Peyer's patch (tissue), 4 donors: ENCODE measurements at regions not wholly inside any gene's neighbourhood (a gene's known extent, or its start where the extent isn't known, plus 50 kb on each side); places are given as distances from the start of the nearest gene placed in this dataset.

ENCODE experiments used
- POLR2A ChIP-seq, 2 donors: fragments of 450-650 bp; IDR thresholded peaks; one replicate each; pipeline ENCODE4 v1.5.1; 2017; ENCODE audit warnings: antibody characterized with exemption in 2 of 2, mild to moderate bottlenecking in 2 of 2, moderate library complexity in 2 of 2
- TF ChIP-seq, protein P1 (sequence below), 6 experiments: fragments of 450-650 bp in 4 of 6; fragments of 200-600 bp in 2 of 6; sonication (generic) in 1 of 6; IDR thresholded peaks; one replicate each; pipeline ENCODE4 v1.5.1; 2017 to 2019; ENCODE audit warnings: antibody characterized with exemption in 6 of 6, mild to moderate bottlenecking in 3 of 6, moderate library complexity in 1 of 6

DNA sequence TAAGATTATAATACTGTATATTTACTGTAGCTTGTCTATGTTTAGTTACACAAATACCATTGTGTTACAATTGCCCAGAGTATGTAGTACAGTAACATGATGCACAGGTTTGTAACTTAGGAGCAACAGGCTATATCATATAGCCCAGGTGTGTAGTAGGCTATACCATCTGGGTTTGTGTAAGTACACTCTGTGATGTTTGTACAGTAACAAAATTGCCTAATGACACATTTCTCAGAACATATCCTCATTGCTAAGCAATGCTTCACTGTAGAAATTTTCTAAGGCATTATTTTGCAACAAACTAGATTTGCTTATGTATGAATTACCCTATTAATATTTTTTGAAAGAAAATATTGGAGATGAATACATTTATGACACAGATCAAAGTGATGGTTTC is 1390.9 kb downstream of the C4orf33 start:
- TF ChIP-seq, protein P1, sequence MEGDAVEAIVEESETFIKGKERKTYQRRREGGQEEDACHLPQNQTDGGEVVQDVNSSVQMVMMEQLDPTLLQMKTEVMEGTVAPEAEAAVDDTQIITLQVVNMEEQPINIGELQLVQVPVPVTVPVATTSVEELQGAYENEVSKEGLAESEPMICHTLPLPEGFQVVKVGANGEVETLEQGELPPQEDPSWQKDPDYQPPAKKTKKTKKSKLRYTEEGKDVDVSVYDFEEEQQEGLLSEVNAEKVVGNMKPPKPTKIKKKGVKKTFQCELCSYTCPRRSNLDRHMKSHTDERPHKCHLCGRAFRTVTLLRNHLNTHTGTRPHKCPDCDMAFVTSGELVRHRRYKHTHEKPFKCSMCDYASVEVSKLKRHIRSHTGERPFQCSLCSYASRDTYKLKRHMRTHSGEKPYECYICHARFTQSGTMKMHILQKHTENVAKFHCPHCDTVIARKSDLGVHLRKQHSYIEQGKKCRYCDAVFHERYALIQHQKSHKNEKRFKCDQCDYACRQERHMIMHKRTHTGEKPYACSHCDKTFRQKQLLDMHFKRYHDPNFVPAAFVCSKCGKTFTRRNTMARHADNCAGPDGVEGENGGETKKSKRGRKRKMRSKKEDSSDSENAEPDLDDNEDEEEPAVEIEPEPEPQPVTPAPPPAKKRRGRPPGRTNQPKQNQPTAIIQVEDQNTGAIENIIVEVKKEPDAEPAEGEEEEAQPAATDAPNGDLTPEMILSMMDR (IDR thresholded peaks at IDR 0.05): no peak
- no peak for TF ChIP-seq POLR2A (IDR thresholded peaks at IDR 0.05)
